Fibroblast of lung (primary cell): ENCODE measurements at regions not wholly inside any gene's neighbourhood (a gene's known extent, or its start where the extent isn't known, plus 50 kb on each side); places are given as distances from the start of the nearest gene placed in this dataset.

Source experiments
- DNase-seq, 2 donors: peaks; one replicate each; pipeline versions ENCODE4 v3.0.0 to v3.0.0-alpha.2; 2010; ENCODE audit warnings: low read depth in 2 of 2
- H2AFZ ChIP-seq: 2 replicates; pipeline ENCODE4 v1.5.1; 2012; ENCODE audit warnings: low read length, control low read depth, inconsistent platforms
- H3K27ac ChIP-seq: 2 replicates; pipeline ENCODE4 v1.5.1; 2011; ENCODE audit warnings: low read length, control low read depth; ENCODE audit not compliant: insufficient read depth
- H3K27me3 ChIP-seq: 2 replicates; pipeline ENCODE4 v1.5.1; 2011; ENCODE audit warnings: mild to moderate bottlenecking, low read length; ENCODE audit not compliant: control insufficient read depth, insufficient read depth
- H3K36me3 ChIP-seq: 2 replicates; pipeline ENCODE4 v1.5.1; 2011; ENCODE audit warnings: low read length; ENCODE audit not compliant: control insufficient read depth, insufficient read depth
- H3K4me1 ChIP-seq: 2 replicates; pipeline ENCODE4 v1.5.1; 2011; ENCODE audit warnings: low read length; ENCODE audit not compliant: control insufficient read depth, insufficient read depth; ENCODE audit errors: extremely low read depth
- H3K4me2 ChIP-seq: 2 replicates; pipeline ENCODE4 v1.5.1; 2011; ENCODE audit warnings: low read length, control low read depth; ENCODE audit not compliant: insufficient read depth; ENCODE audit errors: extremely low read depth
- H3K4me3 ChIP-seq, 4 experiments: fragments of 200-600 bp in 1 of 4; sonication (generic) in 1 of 4; replicated peaks in 1 of 4; 2 replicates each; pipeline ENCODE4 v1.5.1; 2011 to 2016; ENCODE audit warnings: low read length in 4 of 4, low read depth in 3 of 4, mild to moderate bottlenecking in 3 of 4, control low read depth in 2 of 4, inconsistent platforms in 1 of 4, mixed read lengths in 1 of 4; ENCODE audit not compliant: insufficient read depth in 1 of 4; ENCODE audit errors: control extremely low read depth in 1 of 4
- H3K79me2 ChIP-seq: 2 replicates; pipeline ENCODE4 v1.5.1; 2012; ENCODE audit warnings: mild to moderate bottlenecking, low read length, inconsistent platforms; ENCODE audit not compliant: control insufficient read depth, insufficient read depth
- H3K9ac ChIP-seq: 2 replicates; pipeline ENCODE4 v1.5.1; 2011; ENCODE audit warnings: mild to moderate bottlenecking, low read length, control low read depth; ENCODE audit not compliant: insufficient read depth
- H3K9me3 ChIP-seq: 2 replicates; pipeline ENCODE4 v1.5.1; 2012; ENCODE audit warnings: low read depth, low read length; ENCODE audit not compliant: control insufficient read depth, insufficient read depth
- H4K20me1 ChIP-seq: 2 replicates; pipeline ENCODE4 v1.5.1; 2011; ENCODE audit warnings: low read length; ENCODE audit not compliant: control insufficient read depth, insufficient read depth; ENCODE audit errors: extremely low read depth
- CTCF ChIP-seq, 2 donors: IDR thresholded peaks in 1 of 2; conservative IDR thresholded peaks in 1 of 2; 1 replicate in 1 of 2; 2 replicates in 1 of 2; pipeline ENCODE4 v1.5.1; 2011 to 2012; ENCODE audit warnings: low read length in 2 of 2, control low read depth in 1 of 2, inconsistent platforms in 1 of 2, low read depth in 1 of 2, mild to moderate bottlenecking in 1 of 2
- EZH2 ChIP-seq: IDR thresholded peaks from 2 replicates; pipeline ENCODE4 v1.5.1; 2012; ENCODE audit warnings: low read length, control low read depth, mild to moderate bottlenecking; ENCODE audit errors: missing control alignments

- H3K27me3 ChIP-seq = peaks cover 4% of the 10 kb centered on the region
- H3K9me3 ChIP-seq = no peaks in the 10 kb centered on the region
- no peak overlapping the region for H3K4me2 ChIP-seq
- H3K79me2 ChIP-seq = no peaks in the 10 kb centered on the region
- no peak overlapping the region for H2AFZ ChIP-seq
- no peaks in the 10 kb centered on the region for H3K36me3 ChIP-seq
- DNase-seq = no peak
- no peaks in the 10 kb centered on the region for H3K4me1 ChIP-seq
- no peak for TF ChIP-seq CTCF (conservative IDR thresholded peaks at IDR 0.05 in 1 of 2, IDR thresholded peaks at IDR 0.05 in 1 of 2; ENCODE audit: low read depth in 1 of 2, low read length in 2 of 2)
- TF ChIP-seq EZH2 = no peak
- H3K9ac ChIP-seq = no peak overlapping the region
- H3K4me3 ChIP-seq = no peak overlapping the region
- no peak overlapping the region for H3K27ac ChIP-seq
- no peaks in the 10 kb centered on the region for H4K20me1 ChIP-seq
Observed at GRCh38 chr14:49417790-49418189, 168.4 kb downstream of the RPS29 start.

DNA sequence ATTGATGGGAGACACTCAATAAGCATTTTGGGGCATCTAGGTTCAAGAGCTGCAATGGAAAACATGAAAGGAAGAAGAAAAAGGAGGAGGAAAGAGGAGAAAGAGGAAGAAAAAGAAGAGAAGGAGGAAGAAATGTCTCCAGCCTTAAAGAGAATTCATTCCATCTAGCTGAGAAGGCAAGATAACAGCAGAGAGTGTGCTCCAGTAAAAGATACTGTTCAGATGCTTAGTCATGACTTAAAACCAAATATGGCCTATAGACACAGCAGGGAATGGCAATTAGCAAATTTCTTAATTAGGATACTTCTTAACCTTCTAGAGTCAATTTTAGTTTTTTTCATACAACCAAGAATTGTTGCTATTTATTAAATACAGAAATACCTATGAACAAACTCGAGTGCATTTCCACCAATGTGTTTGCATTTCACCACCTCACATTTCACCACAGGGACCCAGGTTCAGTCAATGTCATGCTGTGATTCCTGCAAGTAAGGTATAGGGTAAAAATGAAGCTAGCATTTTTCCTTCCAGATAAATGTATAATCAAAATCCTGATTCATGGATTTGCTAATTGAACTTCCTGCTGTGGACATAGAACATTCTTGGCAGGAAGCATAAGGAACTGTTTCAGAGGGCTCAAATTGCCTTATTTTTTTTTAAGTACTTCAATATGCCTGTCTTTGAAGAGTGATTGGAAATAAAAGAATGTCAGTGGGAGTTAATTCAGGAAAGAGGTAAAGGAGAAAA is 177.8 kb downstream of the RPS29 start:
- H4K20me1 ChIP-seq = no peaks in the 10 kb centered on the region
- H3K27ac ChIP-seq = no peak overlapping the region
- no peak overlapping the region for H2AFZ ChIP-seq
- peak; percentile 10 to 21 for DNase-seq
- peaks cover 3% of the 10 kb centered on the region for H3K27me3 ChIP-seq
- no peaks in the 10 kb centered on the region for H3K36me3 ChIP-seq
- no peak overlapping the region for H3K4me2 ChIP-seq
- H3K9me3 ChIP-seq = no peaks in the 10 kb centered on the region
- no peak overlapping the region for H3K4me3 ChIP-seq
- peaks cover 3% of the 10 kb centered on the region for H3K4me1 ChIP-seq
- H3K79me2 ChIP-seq = no peaks in the 10 kb centered on the region
- TF ChIP-seq CTCF (conservative IDR thresholded peaks at IDR 0.05 in 1 of 2, IDR thresholded peaks at IDR 0.05 in 1 of 2; ENCODE audit: low read depth in 1 of 2, low read length in 2 of 2) = no peak
- no peak for TF ChIP-seq EZH2
- H3K9ac ChIP-seq = no peak overlapping the region

- Histone ChIP-seq H4K20me1 (no peaks in the 10 kb centered on the region), H3K4me2 (no peak overlapping the region), H3K27ac (no peak overlapping the region), H3K9me3 (no peaks in the 10 kb centered on the region), H3K4me1 (peaks cover 3% of the 10 kb centered on the region), H3K27me3 (no peaks in the 10 kb centered on the region), H3K36me3 (no peaks in the 10 kb centered on the region), H3K4me3 (no peak overlapping the region), H3K79me2 (no peaks in the 10 kb centered on the region), H3K9ac (no peak overlapping the region), H2AFZ (no peak overlapping the region)
- TF ChIP-seq EZH2 (no peak), CTCF (conservative IDR thresholded peaks at IDR 0.05 in 1 of 2, IDR thresholded peaks at IDR 0.05 in 1 of 2; ENCODE audit: low read depth in 1 of 2, low read length in 2 of 2) (no peak)
- peak; percentile 56 to 87 for DNase-seq
Observed at GRCh38 chr14:49405291-49405690, 180.9 kb downstream of the RPS29 start.
